Stimulated activated CD4-positive, alpha-beta T cell treated with anti-CD3 and anti-CD28 coated beads, Interleukin-2, amount 100 ng/mL, for 4 hours (primary cell): ENCODE measurements at regions not wholly inside any gene's neighbourhood (a gene's known extent, or its start where the extent isn't known, plus 50 kb on each side); places are given as distances from the start of the nearest gene placed in this dataset.

Source experiments
- DNase-seq: peaks from one replicate; pipeline ENCODE4 v3.0.0-alpha.2; 2020; ENCODE audit warnings: low read depth

DNA sequence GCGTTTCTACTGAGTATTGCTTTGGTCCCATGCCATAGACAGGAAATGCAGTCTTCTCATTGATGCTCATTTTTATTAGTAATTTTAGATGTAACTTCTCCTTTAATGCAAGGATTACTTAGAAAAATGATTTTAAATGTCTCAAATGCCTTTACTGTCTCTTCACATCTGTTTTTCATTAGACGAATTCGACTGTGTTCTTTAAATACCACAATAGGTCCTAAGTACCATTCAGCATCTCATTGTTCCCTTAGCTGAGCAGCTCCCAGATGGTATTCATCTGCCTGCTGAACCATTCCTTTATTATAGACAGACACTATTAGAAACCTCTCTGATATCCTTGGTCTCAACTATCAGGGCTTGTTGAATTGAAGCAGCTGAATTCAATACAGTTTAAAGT lies 113.6 kb downstream of the LSMEM1 start:
- no peak for DNase-seq

DNA sequence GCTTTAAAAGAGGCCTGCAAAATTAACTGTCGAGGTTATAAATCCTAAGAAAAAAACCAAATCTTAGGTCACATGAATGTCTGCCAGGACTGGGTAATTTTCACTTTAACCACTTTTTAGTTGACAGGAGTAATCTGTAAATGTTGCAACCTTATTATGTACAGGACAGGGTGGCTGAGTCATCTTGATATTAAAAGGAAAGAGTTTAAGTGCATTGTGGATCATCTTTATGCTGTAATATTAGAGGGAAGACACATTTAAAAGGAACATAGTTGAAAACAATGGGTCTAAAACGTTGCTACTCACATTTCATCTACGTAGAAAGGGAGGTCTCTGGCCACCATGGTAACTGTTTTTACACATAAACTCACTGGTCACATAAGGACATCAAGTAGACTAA lies 115.5 kb downstream of the LSMEM1 start:
- no peak for DNase-seq

DNA sequence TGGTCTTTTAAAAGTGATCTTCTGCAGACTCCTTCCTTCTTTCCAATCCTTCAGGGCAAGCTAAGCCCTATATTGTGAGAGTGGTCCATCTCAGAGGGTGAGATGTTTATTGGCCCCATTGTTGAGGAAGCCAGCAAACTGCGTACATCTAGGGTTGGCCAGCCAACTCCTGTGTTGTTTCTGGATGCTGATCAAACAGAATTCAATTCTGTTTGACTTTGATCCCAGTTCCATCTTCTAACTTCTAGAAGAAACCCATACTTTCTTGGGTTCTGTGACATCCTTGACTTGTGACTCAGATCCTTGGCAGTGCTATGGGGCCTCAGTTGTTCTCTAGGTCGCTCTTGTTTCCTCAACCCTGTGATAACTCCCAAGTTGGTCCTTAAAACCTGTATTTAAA lies 116.2 kb downstream of the LSMEM1 start:
- no peak for DNase-seq

DNA sequence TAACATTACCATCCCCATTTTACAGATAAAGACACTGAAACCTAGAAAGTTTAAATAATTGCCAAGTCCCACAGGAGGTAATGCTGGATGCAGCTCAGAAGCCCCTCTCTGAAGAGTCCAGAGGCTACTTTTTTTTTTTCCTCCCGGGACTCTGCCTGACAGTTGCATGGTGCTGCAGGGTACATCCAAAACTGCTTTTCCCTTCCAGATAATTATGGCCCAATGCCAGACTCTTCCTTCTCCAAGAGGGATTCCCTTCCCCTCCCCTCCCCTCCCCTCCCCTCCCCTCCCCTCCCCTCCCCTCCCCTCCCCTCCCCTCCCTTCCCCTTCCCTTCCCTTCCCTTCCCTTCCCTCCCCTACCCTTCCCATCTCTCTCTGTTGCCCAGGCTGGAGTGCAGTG lies 122.9 kb downstream of the LSMEM1 start:
- no peak for DNase-seq

DNA sequence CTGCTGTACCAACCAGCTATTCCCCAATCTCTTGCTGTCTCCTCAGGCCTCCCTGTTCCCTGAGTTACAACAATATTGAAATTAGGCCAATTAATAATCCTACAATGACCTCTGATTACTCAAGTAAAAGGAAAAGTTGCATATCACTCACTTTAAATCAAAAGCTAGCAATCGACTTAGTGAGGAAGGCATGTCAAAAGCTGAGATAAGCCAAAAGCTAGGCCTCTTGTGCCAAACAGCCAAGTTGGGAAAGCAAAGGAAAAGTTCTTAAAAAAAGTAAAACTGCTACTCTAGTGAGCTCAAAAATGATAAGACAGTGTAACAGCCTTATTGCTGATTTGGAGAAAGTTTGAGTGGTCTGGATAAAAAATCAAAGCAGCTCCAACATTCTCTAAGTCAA lies 129.8 kb downstream of the LSMEM1 start:
- DNase-seq, result no peak

DNA sequence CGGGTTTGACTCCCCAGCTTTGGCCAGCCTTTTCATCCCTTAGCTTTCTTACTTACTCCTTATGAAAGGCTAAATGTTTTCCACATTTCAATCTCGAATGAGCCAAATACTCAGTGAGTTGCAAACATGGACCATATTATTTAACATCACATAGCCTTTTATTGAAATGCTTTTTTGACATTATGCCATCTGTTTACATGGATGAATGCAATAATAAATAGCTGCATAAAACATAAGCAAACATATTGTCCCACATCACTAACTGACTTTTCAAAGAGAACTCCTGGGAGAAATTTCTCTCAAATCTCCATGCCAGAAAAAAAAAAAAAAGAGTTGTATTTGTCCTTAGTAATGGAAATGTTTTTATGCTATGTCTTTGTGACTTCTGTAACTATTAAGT lies 134.9 kb downstream of the LSMEM1 start:
- no peak for DNase-seq

DNA sequence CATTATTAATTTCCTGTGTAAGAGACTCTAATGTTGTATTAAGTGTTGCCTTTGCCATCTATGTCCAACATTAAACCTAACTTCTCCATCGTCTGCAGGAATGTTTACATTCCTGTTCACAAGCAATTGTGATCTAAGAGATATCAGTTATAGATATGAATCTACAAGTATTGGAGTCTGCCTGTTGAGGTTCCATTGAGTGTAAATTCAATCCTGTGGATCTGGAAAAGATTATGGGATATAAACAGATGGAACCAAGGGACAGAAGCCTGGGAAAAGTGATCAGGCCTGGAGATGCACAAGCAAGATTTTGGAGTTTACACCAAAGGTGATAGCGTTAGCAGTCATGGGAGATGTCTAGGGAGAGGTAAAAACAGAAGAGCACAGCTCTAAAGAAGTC lies 135.5 kb downstream of the LSMEM1 start:
- no peak for DNase-seq

DNA sequence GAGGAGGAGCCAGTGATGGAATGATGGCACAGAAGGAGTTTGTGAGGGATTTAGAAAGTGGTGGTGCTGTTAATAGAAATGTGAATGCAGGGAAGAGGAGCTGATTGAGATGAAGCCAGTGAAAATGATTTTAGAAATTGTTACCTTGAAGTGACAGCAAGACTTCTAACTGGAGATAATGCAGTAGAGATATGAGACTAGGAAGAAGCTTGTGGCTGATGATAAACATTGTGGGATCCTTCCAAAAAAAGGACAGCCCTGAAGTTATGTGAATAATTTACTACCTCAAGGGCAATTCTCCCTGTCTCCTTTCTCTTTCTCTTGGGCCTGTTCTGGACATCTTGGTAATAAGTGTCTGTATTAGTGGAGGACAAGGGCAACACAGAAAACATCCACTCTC lies 138.6 kb downstream of the LSMEM1 start:
- DNase-seq, result no peak

DNA sequence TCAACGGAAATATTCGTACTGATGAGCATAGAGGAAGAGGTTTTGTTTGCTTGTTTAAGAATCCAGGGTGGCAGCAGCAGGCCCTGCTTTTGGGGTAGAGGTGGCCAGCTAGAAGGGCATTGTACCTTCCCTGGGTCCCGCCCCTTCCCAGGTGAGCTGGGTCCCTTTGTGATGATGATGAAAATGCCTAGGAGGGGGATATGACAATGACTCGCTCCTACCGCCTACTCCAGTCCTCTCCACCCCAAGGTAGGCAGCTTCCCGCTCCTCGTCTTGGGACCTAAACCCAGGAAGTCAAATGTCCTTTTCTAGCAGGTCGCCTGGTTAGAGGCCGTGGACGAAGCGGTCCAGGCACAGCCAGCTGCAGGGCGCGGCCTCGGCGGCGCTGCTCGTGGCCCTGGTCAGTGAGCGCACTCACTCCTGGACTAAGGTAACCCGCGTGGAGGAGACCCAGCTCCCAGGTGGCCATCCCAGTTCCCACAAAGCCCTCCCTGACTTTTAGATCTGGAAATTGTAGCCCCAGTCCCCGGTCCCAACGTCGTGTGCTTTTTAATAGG lies 141.4 kb downstream of the LSMEM1 start:
- no peak for DNase-seq

DNA sequence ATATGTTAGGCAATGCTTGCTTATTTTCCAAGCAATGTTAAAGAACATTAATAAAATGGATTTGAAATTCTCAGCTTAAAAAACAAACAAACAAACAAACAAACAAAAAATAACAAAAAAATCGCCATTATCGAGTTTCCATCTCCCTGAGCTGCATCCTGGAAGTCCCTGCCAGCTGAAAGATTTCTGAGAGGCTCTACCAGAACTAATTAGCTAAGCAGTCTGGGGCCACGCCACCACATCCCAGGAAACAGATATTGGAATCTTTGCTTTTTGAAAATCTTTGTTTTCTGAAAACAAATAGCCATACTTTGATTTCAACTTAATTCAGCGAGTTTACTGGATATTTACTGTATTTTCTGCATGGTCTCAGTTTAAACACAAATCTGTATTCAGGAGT lies 143.6 kb downstream of the LSMEM1 start:
- DNase-seq, result no peak

DNA sequence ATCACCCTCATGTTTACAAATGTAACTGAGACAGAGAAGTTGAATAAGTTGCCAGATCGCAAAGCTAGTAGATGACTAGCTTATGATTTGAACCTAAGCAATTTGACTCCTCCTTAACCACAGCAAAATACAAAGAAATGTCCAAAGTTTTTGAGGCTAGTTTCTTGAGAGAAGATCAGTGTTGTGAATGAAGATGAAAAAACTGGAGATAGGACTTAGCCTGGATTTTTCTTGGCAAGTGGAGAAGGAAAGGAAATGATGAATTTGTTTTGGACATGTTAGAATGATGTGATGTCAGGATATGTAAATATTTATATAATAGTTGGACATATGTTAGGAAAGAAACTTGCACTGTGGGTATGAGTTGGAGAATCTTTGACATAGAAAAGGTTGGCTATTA lies 149.8 kb downstream of the LSMEM1 start:
- no peak for DNase-seq

DNA sequence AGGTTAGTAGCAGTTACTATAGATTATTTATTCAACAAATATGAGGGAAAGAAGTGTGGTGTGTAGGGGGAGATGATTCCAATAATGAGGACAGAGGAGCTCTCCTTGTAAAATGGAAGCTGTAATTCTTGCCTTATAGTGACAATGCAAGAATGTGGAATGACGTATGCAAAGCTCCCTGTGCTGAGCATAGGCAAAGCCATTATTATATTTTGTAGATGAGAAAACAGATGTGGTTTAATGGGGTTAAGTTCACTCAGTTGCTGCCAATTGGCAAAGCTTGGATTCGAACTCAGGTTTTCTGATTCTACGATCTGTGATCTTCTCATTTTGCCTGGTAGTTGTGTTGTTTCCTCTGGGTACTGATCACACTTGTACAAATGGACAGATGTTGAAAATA lies 153.3 kb downstream of the LSMEM1 start:
- DNase-seq, result no peak

DNA sequence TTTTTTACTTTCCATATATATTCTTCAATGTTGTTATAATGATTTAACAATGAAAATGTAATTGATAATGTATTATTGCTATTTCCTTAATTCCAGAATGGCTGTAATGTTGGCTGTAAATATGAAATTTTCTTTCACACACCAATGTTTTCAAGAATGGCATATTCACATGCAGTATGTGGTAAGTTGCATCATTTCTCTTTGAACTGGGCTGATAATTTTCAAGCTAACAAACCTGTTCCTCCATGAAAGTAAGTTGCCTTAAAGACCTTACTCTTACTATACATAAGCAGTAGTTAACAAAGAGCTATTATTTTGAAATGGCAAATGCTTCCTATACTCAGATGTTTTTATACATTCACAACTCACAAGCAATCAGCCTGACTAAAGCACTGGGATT lies 154.5 kb downstream of the TMEM168 start:
- no peak for DNase-seq

DNA sequence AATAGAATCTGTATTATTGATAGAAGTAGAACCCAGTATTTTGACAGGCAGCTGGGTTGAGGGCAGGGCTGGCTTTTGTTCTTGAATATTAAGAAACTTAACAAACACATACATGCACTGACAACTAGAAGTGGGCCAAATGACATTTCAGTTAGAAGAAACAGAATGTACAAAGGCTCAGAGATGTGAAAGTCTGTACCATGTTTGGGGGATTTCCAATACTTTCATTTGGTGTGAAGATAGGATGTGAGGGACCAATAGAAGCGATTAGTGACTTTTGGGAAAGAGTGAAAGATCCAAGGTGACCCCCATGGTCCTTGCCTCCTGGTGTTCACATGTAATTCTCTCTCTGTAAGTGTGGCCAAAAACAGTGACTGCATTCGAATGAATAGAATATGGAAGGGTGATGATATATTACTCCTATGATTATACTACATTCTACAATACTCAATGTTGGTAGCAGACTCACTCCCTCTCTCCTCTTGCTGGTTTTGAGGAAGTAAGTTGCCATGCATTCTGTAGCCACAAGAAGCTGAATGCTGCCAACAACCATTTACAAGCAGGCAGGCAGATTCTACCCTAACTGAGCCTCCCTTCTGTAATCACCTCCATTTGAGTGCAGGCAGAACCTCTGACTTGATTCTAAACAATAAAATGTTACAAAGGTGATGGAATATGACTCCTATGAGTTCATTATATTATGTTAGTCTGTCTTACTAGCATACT lies 151.4 kb downstream of the TMEM168 start:
- no peak for DNase-seq

DNA sequence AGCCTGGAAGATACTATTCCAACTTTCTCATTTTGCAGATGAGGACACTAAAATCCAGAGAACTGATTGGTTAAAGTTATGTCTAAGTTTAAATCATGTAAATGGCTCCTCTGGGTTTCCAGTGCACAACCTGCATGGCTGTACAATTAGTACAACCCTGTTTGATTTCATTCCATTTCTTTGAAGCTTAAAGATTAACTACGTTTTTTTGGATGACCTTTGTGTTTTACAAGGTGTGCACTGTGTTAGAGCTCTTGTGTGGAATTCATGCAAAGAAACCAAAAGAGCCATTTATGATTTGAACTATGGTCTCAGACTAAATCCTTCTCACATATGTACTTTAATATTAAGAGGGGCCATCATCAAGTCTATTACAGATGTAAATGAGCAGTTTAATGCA lies 149.5 kb downstream of the TMEM168 start:
- no peak for DNase-seq

DNA sequence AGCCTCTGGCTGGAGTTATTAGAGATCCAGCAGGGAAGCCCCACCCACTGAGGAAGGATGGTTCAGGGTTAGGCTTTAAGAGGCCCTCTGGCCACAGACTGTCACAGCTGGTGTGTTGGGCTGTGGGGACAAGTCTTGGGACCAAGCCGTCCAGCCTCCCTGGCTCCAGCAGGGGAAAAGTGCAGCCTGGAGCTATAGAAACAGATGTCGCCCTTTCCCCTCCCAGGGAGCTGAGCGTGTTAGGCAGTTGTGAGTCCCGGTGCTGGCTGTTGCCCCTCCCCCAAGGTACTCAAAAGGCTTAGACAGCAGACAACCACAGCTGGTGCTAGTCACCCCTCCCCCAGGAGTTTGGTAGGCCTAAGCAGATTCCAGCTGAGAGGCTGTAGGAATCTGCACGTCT lies 143.4 kb downstream of the TMEM168 start:
- no peak for DNase-seq

DNA sequence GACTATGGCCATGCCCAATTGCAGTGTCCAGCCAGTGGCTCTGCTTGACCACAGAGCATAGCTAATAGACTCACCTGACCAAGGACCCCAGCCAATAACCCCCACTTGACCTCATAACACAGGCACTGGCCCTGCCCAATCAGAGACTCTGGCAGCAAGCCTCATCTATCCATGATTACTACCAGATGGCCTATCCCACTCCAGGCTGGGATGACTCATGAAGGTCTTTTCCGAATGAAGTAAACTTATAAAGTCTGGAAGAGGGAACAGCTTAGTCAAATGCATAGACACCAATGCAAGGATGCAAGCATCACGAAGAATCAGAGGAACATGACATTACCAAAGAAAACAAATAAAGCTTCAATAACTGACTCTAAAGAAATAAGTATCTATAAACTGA lies 141.4 kb downstream of the TMEM168 start:
- no peak for DNase-seq

DNA sequence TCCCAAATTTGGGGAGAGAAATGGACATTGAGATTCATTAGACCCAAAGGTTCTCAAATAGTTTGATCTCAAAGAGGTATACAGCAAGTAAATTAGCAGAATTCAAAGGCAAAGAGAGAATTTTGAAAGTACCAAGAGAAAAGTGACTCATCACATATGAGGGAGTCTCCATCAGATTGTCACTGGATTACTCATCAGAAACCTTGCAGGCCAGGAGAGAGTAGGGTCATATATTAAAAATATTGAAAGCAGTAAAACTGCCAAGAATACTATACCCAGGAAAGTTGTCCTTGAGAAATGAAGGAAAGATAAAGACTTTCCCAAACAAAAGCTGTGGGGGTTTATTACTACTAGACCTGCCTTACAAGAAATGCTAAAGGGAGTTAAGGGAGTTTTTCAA lies 140.6 kb downstream of the TMEM168 start:
- no peak for DNase-seq

DNA sequence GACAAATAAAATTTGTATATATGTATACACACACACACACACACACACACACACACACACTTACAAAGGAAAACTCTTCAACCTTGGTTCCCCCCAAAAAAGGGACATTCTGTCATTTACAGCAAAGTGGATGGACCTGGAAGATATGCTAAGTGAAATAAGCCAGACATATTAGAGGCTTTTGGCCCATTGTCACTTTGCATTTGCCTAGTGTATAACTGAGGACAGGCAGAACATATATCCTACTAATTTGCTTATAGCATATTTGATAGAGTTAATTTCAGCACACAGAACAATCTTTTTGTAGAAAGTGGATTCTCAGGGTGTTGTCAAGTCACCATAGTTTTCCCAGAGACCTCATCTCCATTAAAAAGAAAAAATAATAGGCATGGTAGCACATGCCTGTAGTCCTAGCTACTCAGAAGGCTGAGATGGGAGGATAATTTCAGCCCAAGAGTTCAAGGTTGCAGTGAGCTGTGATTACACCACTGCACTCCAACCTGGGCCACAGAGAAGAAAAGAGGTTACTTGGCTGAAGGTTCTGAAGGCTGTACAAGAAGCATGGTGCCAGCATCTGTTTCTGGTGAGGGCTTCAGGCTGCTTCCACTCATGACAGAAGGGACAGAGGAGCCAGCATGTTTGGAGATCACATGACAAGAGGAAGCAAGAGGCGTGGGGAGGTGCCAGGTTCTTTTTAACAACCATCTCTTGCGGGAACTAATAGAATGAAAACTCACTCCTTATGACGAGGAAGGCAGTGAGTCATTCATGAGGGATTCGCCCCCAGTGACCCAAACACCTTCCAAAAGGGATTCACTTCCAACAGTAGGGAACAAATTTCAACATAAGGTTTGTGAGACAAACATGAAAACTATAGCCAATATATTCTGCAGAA lies 135.6 kb downstream of the TMEM168 start:
- DNase-seq, result no peak

DNA sequence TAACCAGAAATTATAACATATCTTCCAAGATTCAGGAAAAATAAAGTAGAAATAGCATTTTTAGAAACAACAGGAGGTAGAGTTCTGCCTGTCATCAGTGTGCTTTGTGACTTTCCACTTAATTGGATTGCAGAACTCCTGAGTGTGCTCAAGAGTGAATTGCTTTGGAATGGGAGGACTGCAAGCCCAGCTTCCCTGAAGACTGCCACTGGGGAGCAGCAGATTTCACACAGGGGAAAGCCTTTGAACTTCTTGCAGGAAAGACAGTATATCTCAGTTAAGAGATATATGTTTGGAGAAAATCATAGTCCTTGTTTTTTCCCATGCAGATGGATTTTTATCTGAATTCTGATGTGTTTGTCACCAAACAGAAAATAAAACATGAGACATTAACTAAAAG lies 124.5 kb downstream of the TMEM168 start:
- no peak for DNase-seq

DNA sequence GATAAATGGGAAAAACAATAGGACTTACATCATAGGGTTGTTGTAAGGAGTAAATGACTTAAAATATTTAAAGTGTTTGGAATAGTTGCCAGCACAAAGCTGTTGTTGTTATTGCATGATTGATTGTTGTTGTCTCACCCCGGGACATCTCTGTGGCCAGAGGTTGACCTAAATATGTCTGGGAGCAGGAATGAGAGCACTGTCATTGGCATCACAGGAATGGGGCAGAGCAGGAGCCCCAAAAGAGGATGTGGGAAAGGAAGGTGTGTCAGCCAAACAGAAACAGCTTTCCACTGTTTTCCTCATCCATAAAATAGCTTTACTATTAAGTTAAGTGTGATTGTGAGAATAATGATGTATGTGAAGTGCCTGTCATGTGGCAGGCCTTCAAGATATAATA lies 121.6 kb downstream of the TMEM168 start:
- DNase-seq, result no peak

DNA sequence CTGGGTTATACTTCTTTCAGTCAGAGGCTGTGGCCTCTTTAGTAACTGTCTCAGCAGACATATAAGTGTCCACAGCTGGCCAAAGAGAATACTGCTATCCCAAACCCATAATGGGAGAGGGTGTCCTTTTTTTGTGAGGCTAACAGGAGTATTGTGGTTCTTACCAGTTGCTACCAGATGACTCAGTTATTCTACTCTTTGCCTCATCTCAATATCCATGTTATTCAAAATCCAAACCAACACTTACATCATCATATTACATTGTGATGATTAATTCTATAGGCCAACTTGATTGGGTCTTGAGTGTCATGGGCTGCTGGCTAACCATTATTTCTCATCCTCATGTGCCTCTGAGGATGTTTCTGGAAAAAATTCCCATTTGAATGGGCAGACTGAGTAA lies 120.9 kb downstream of the TMEM168 start:
- DNase-seq, result no peak

DNA sequence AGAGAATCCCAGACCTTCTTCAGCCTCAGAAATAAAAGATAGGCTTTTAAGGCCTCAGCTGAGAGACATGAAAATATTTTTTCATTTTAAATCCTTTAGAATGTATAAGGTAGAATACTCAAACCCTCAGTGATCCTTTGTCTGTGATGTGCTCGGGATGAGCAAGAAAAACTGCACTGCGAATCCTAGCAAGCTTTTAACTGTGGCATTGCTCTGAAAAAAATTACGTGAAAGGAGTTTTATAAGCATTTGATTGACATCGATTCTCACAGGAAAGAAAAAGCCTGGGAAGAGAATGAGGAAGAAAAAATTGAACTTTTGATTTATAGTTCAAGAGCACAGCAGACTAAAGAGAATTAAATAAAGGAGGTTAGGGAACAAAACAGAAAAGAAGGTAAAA lies 120.0 kb downstream of the TMEM168 start:
- DNase-seq, result no peak
